Mesothelial cell of epicardium (in vitro differentiated cells): ENCODE measurements at regions not wholly inside any gene's neighbourhood (a gene's known extent, or its start where the extent isn't known, plus 50 kb on each side); places are given as distances from the start of the nearest gene placed in this dataset.

ENCODE experiments used
- DNase-seq, 2 experiments: peaks; one replicate each; pipeline ENCODE4 v3.0.0; 2021; ENCODE audit warnings: low spot score in 2 of 2; ENCODE audit not compliant: unreplicated experiment in 2 of 2
- H3K27ac Mint-ChIP-seq: 2 replicates; pipeline ENCODE4 v1.8.0; 2021; ENCODE audit warnings: mixed read lengths
- H3K27me3 Mint-ChIP-seq: 2 replicates; pipeline ENCODE4 v1.8.0; 2021; ENCODE audit warnings: low read depth, mixed read lengths
- H3K36me3 Mint-ChIP-seq: 2 replicates; pipeline ENCODE4 v1.8.0; 2021; ENCODE audit warnings: mixed read lengths
- H3K4me1 Mint-ChIP-seq: 2 replicates; pipeline ENCODE4 v1.8.0; 2021; ENCODE audit warnings: mixed read lengths
- H3K4me3 Mint-ChIP-seq: 2 replicates; pipeline ENCODE4 v1.8.0; 2021; ENCODE audit warnings: mild to moderate bottlenecking, moderate library complexity, mixed read lengths
- H3K9me3 Mint-ChIP-seq: 2 replicates; pipeline ENCODE4 v1.8.0; 2021; ENCODE audit warnings: mixed read lengths
- CTCF ChIP-seq: fragments of 200-600 bp; sonication (generic); IDR thresholded peaks from one replicate; pipeline ENCODE4 v1.5.0; 2021; ENCODE audit warnings: antibody characterized with exemption; ENCODE audit not compliant: unreplicated experiment

DNA sequence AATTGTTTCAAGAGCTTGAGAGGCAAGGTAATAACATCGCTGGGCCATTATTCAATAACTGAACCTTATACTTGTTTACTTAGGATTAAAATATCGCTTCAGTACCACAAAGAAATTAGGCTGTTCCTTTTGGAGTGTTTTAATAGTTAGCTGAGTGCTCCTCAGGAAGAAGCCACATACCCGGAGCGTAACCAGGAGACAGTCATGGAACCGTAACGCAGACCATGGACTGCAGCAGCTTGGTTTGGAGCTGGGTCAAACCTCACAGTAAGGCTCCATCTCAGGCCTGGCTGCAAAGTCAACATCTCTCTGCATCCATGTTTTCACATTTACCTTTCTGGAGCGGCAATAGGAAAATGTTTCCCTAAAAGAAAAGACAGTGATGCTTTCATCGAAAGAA is 599.0 kb downstream of the TNS3 start:
- DNase-seq, result no peak
- no peak overlapping the region for H3K4me3 Mint-ChIP-seq
- H3K36me3 Mint-ChIP-seq, result no peaks in the 10 kb centered on the region
- no peak for TF ChIP-seq CTCF
- H3K4me1 Mint-ChIP-seq, result peaks cover 15% of the 10 kb centered on the region
- peaks cover 13% of the 10 kb centered on the region for H3K9me3 Mint-ChIP-seq
- H3K27ac Mint-ChIP-seq, result no peak overlapping the region
- H3K27me3 Mint-ChIP-seq, result no peaks in the 10 kb centered on the region

GRCh38 chr7:46979439-46979838 is 602.5 kb downstream of the TNS3 start:
- Mint-ChIP-seq H3K9me3 (peaks cover 6% of the 10 kb centered on the region), H3K4me1 (peaks cover 15% of the 10 kb centered on the region), H3K4me3 (no peak overlapping the region), H3K27me3 (no peaks in the 10 kb centered on the region), H3K27ac (peak overlapping the region; percentile 67), H3K36me3 (no peaks in the 10 kb centered on the region)
- DNase-seq, result no peak
- no peak for TF ChIP-seq CTCF

- Mint-ChIP-seq H3K27me3 (no peaks in the 10 kb centered on the region), H3K9me3 (peaks cover 1% of the 10 kb centered on the region), H3K4me1 (peaks cover 10% of the 10 kb centered on the region), H3K27ac (no peak overlapping the region), H3K4me3 (no peak overlapping the region), H3K36me3 (no peaks in the 10 kb centered on the region)
- DNase-seq, result no peak
- no peak for TF ChIP-seq CTCF
Observed at GRCh38 chr7:46975493-46975892, 606.4 kb downstream of the TNS3 start.

DNA sequence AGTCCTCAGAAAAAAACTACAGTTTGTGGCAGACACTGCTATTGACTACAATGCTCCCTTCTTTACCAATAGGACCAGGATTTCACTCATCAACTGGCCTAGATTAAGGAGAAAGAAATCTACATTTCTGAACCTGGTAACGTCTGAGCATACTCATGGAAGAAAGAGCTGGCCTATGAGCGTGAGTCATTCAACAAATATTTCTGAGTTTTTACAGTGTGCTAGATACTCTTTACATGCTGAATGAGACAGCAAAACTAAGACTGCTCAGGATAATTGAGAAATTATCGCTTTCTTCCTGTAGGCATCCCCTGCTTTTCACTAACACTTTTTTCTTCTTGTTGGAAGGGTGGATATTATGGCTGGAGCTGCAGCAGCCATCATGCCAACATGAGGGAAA is 609.7 kb downstream of the TNS3 start:
- DNase-seq, result no peak
- Mint-ChIP-seq H3K4me1 (peaks cover 6% of the 10 kb centered on the region), H3K36me3 (peaks cover 9% of the 10 kb centered on the region), H3K9me3 (peaks cover 22% of the 10 kb centered on the region), H3K27me3 (no peaks in the 10 kb centered on the region), H3K27ac (no peak overlapping the region), H3K4me3 (no peak overlapping the region)
- TF ChIP-seq CTCF, result no peak

- Mint-ChIP-seq H3K4me3 (no peak overlapping the region), H3K27ac (no peak overlapping the region), H3K9me3 (peaks cover 34% of the 10 kb centered on the region), H3K4me1 (peaks cover 6% of the 10 kb centered on the region), H3K36me3 (peaks cover 17% of the 10 kb centered on the region), H3K27me3 (no peaks in the 10 kb centered on the region)
- DNase-seq, result no peak
- TF ChIP-seq CTCF, result no peak
Observed at GRCh38 chr7:46970476-46970875, 611.4 kb downstream of the TNS3 start.

DNA sequence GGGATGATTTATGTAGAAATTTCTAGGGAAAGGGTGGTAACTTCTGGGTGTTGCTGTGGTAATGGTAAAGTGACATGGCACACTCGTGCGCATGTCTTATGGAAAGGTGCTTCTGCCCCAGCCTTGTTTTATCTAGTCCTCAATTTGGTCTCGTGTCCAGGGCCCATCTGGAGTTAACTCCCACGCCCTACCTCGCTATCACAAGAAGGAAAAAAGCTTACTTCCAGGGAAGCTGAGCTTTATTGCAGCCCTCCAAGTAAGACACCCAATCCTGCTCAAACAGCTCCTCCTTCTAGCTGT is 611.8 kb downstream of the TNS3 start:
- Mint-ChIP-seq H3K4me3 (no peak overlapping the region), H3K9me3 (peaks cover 38% of the 10 kb centered on the region), H3K36me3 (peaks cover 20% of the 10 kb centered on the region), H3K27ac (no peak overlapping the region), H3K4me1 (peaks cover 6% of the 10 kb centered on the region), H3K27me3 (no peaks in the 10 kb centered on the region)
- no peak for TF ChIP-seq CTCF
- no peak for DNase-seq
